HCT116 (cell line): ENCODE measurements at regions not wholly inside any gene's neighbourhood (a gene's known extent, or its start where the extent isn't known, plus 50 kb on each side); places are given as distances from the start of the nearest gene placed in this dataset.

Source experiments
- ATAC-seq: fragments of 200-7000 bp; cut with Tn5 transposase; 2 replicates; pipeline ENCODE4 v1.9.1; 2020; ENCODE audit warnings: mild to moderate bottlenecking, moderate library complexity
- BruUV-seq: library from RNA; stranded (reverse); fragments of 400-500 nt; replicated peaks from 2 replicates; lab custom pipeline; 2021; lab: Mats Ljungman, UMichigan
- CTCF ChIA-PET: fragments of 300-600 bp; sonication (Branson Sonifier 250); formaldehyde crosslinking; loops from one replicate; lab custom pipeline; 2021; ENCODE audit warnings: antibody characterized with exemption; lab: Charles Lee
- POLR2A ChIA-PET: fragments of 300-600, 350-600 bp; sonication (Branson Sonifier 250); formaldehyde crosslinking; loops from one replicate; lab custom pipeline; 2021; ENCODE audit warnings: antibody characterized with exemption; lab: Charles Lee
- RAD21 ChIA-PET, 2 experiments: fragments of 300-600 bp; sonication (Branson Sonifier 250); formaldehyde crosslinking; loops; one replicate each; lab custom pipeline; 2023; ENCODE audit warnings: low total read pairs in 2 of 2; ENCODE audit not compliant: uncharacterized antibody in 2 of 2, unreplicated experiment in 2 of 2, low non-redundant PET in 1 of 2; lab: Charles Lee
- DNase-seq: peaks from one replicate; pipeline ENCODE4 v3.0.0-alpha.2; 2010; ENCODE audit warnings: low read depth, low spot score
- H2AFZ ChIP-seq: fragments of 200-600 bp; shearing (Covaris generic), sonication (generic); 2 replicates; pipeline ENCODE4 v1.6.1; 2017; ENCODE audit warnings: low read depth, mixed run types, mixed read lengths, antibody characterized with exemption, low read length; ENCODE audit not compliant: poor library complexity, severe bottlenecking
- H3K27ac ChIP-seq: 2 replicates; pipeline ENCODE4 v1.5.1; 2012; ENCODE audit warnings: low read depth, low read length
- H3K27me3 ChIP-seq: fragments of 200-600 bp; sonication (generic); 2 replicates; pipeline ENCODE4 v1.6.1; 2016; ENCODE audit warnings: mixed run types, low read length, mixed read lengths; ENCODE audit not compliant: insufficient read depth
- H3K36me3 ChIP-seq, 2 experiments: fragments of 200-500 bp in 1 of 2; fragments of 200-600 bp in 1 of 2; sonication (Bioruptor generic) in 1 of 2; sonication (generic) in 1 of 2; 2 replicates each; pipeline versions ENCODE4 v1.5.1 to v1.6.1; 2014 to 2016; ENCODE audit warnings: low read length in 2 of 2, inconsistent platforms in 1 of 2, mixed read lengths in 1 of 2, mixed run types in 1 of 2; ENCODE audit not compliant: insufficient read depth in 2 of 2, control insufficient read depth in 1 of 2
- H3K4me1 ChIP-seq, 2 experiments: fragments of 200-600 bp in 1 of 2; sonication (generic) in 1 of 2; 2 replicates each; pipeline versions ENCODE4 v1.5.1 to v1.6.1; 2012 to 2017; ENCODE audit warnings: low read length in 2 of 2, inconsistent platforms in 1 of 2, mild to moderate bottlenecking in 1 of 2, mixed read lengths in 1 of 2, mixed run types in 1 of 2, moderate library complexity in 1 of 2; ENCODE audit not compliant: insufficient read depth in 2 of 2, control insufficient read depth in 1 of 2
- H3K4me2 ChIP-seq: fragments of 200-600 bp; sonication (generic); 2 replicates; pipeline ENCODE4 v1.6.1; 2017; ENCODE audit warnings: mixed run types, low read length, mixed read lengths
- H3K4me3 ChIP-seq, 2 experiments: fragments of 200-600 bp in 1 of 2; sonication (generic) in 1 of 2; replicated peaks in 1 of 2; 2 replicates each; pipeline ENCODE4 v1.5.1; 2011 to 2016; ENCODE audit warnings: low read length in 2 of 2, control low read depth in 1 of 2, low read depth in 1 of 2, mild to moderate bottlenecking in 1 of 2, mixed read lengths in 1 of 2, mixed run types in 1 of 2
- H3K79me2 ChIP-seq: fragments of 200-600 bp; sonication (generic); 2 replicates; pipeline ENCODE4 v1.6.1; 2017; ENCODE audit warnings: mild to moderate bottlenecking, mixed run types, low read length, moderate library complexity, mixed read lengths; ENCODE audit not compliant: insufficient read depth
- H3K9ac ChIP-seq: fragments of 200-600 bp; sonication (generic); 2 replicates; pipeline ENCODE4 v1.6.1; 2016; ENCODE audit warnings: low read length, mixed read lengths
- H3K9me2 ChIP-seq: fragments of 200-600 bp; sonication (generic), shearing (Covaris generic); 2 replicates; pipeline ENCODE4 v1.6.1; 2017; ENCODE audit warnings: mixed run types, mild to moderate bottlenecking, moderate library complexity; ENCODE audit not compliant: insufficient read depth
- H3K9me3 ChIP-seq, 2 experiments: fragments of 200-500 bp in 1 of 2; fragments of 200-600 bp in 1 of 2; sonication (Bioruptor generic) in 1 of 2; sonication (generic) in 1 of 2; 2 replicates each; pipeline ENCODE4 v1.6.1; 2014 to 2017; ENCODE audit warnings: low read length in 2 of 2, mixed read lengths in 2 of 2, inconsistent platforms in 1 of 2, low read depth in 1 of 2, mild to moderate bottlenecking in 1 of 2, mixed run types in 1 of 2, moderate library complexity in 1 of 2; ENCODE audit not compliant: control insufficient read depth in 1 of 2, insufficient read depth in 1 of 2
- H4K20me1 ChIP-seq: fragments of 200-600 bp; sonication (generic), shearing (Covaris generic); 2 replicates; pipeline ENCODE4 v1.6.1; 2017; ENCODE audit warnings: mixed run types, mild to moderate bottlenecking, moderate library complexity; ENCODE audit not compliant: insufficient read depth
- EZH2 ChIP-seq: fragments of 200-600 bp; sonication (generic); IDR thresholded peaks from 2 replicates; pipeline ENCODE4 v1.6.1; 2017; ENCODE audit warnings: antibody characterized with exemption, mixed run types
- EZH2phosphoT487 ChIP-seq: fragments of 200-600 bp; IDR thresholded peaks from 2 replicates; pipeline ENCODE4 v1.6.1; 2018; ENCODE audit warnings: antibody characterized with exemption, borderline replicate concordance
- FOSL1 ChIP-seq: IDR thresholded peaks from 2 replicates; pipeline ENCODE4 v1.6.1; 2012; ENCODE audit warnings: low read depth
- JUND ChIP-seq: IDR thresholded peaks from 2 replicates; pipeline ENCODE4 v1.6.1; 2012
- RAD21 ChIP-seq: IDR thresholded peaks from 2 replicates; pipeline ENCODE4 v1.6.1; 2012; ENCODE audit warnings: low read depth, mild to moderate bottlenecking
- SIN3A ChIP-seq: IDR thresholded peaks from 2 replicates; pipeline ENCODE4 v1.6.1; 2012; ENCODE audit warnings: low read depth
- SRF ChIP-seq: IDR thresholded peaks from 2 replicates; pipeline ENCODE4 v1.6.1; 2012; ENCODE audit warnings: low read depth
- TCF7L2 ChIP-seq: IDR thresholded peaks from 2 replicates; pipeline ENCODE4 v1.7.0; 2011; ENCODE audit warnings: borderline replicate concordance, inconsistent platforms; ENCODE audit not compliant: insufficient read depth, insufficient read length; ENCODE audit errors: extremely low read depth
- YY1 ChIP-seq: IDR thresholded peaks from 2 replicates; pipeline ENCODE4 v1.6.1; 2011; ENCODE audit warnings: low read length, low read depth, moderate library complexity, mild to moderate bottlenecking; ENCODE audit not compliant: insufficient replicate concordance; ENCODE audit errors: extremely low read depth
- ZFX ChIP-seq: fragments of 450-650 bp; IDR thresholded peaks from 2 replicates; pipeline ENCODE4 v1.6.1; 2017
- ZNF274 ChIP-seq: fragments of 200-500 bp; sonication (Bioruptor generic); IDR thresholded peaks from 2 replicates; pipeline ENCODE4 v1.6.1; 2014; ENCODE audit warnings: mild to moderate bottlenecking, low read depth, low read length, inconsistent platforms
- intact Hi-C: fragments of 100-400 bp; cut with micrococcal nuclease; formaldehyde crosslinking; loops from 2 replicates; pipeline ENCODE4 v1.10.0; 2022
- TF ChIP-seq, protein P1 (sequence below): IDR thresholded peaks from 2 replicates; pipeline ENCODE4 v1.6.1; 2012

DNA sequence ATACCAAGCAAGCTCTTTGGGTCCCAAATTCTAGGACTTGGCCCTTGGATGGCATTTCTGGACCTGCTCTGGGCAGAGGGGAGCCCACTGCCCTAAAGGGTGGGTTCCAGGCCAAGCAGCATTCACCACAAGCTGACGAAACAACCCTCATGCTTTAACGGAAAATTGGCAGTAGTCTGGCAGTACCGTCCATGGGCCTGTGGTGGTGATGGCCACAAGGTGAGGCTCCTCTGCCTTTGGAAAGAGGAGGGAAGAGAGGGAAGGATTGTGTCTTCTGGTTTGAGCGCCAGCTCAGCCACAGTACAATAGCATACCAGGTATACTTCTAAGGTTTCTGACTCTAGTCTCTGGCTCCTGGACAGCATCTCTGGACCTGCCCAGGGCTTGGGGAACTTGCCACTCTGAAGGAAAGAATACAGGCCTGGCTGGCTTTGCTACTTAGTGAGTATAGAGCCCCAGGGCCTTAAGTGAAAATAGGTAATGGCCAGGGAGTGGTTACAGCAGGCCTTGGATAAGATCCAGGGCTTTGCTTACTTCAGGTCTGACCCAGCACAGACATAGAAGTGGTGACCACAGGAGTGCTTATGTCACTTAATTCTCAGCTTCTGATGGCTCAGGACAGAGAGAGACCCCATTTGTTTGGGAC lies 595.5 kb downstream of the LMO7 start (continued):
- TF ChIP-seq FOSL1 (no peak), TCF7L2 (no peak), EZH2phosphoT487 (no peak)
- TF ChIP-seq, protein P1, sequence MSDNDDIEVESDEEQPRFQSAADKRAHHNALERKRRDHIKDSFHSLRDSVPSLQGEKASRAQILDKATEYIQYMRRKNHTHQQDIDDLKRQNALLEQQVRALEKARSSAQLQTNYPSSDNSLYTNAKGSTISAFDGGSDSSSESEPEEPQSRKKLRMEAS: no peak
- TF ChIP-seq, all 23 proteins: peak for 0

DNA sequence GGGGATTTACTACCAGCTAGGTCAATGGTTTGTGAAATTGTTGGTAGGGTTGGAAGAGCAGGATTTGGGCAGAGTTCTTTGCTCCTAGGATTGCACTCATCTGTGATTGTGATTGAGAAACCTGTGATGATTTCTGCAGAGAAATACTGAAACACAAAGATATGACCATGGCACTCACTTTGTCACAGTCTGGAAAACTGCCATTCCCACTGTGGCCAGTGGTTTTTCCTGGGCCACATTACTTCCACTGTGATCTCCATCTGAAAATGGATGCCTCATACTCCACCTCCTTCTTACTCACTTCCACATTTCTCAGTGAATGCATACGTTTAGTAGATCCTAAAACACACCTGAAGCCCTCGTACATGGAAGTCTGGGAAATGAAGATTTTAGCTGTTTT lies 593.2 kb downstream of the LMO7 start:
- CTCF ChIA-PET: no interaction called here
- TF ChIP-seq, protein P1: no peak
- TF ChIP-seq, all 23 proteins: peak for 0
- RAD21 ChIA-PET: no interaction called here

DNA sequence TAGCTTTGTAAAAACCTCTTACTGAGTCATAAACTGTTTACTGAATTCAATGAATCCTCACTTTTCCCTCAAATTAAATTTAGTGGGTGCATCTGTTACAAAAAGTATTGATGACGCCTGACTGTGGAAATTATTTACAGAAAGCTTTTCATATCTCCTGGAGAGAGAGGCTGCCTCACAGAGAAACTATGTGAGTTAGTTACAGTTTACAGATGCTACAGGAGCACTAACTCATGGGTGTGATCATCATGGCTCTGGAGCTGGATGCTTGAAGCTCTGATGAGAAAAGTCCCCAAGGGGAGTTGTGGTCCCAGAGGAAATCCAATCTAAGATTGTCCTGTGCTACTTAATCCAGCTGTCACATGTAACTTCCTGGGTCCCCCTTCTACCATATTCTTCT lies 590.8 kb downstream of the LMO7 start:
- Histone ChIP-seq H3K9me2 (no peaks in the 10 kb centered on the region), H3K27me3 (no peaks in the 10 kb centered on the region), H2AFZ (no peak overlapping the region), H3K9ac (no peak overlapping the region), H3K79me2 (no peaks in the 10 kb centered on the region), H3K36me3 (no peaks in the 10 kb centered on the region), H4K20me1 (no peaks in the 10 kb centered on the region), H3K4me2 (no peak overlapping the region), H3K27ac (no peak overlapping the region), H3K4me1 (no peaks in the 10 kb centered on the region), H3K9me3 (no peaks in the 10 kb centered on the region), H3K4me3 (no peak overlapping the region)
- ChIA-PET CTCF (no interaction called here), RAD21 (no interaction called here), POLR2A (no interaction called here)
- intact Hi-C loops: no loop called here
- DNase-seq (no peak), ATAC-seq (no peak)
- no TSS peak for BruUV-seq
- TF ChIP-seq SIN3A: no peak
- no peak for TF ChIP-seq JUND
- no peak for TF ChIP-seq ZNF274
- no peak for TF ChIP-seq TCF7L2
- TF ChIP-seq YY1: no peak
- no peak for TF ChIP-seq RAD21
- no peak for TF ChIP-seq SRF
- TF ChIP-seq EZH2: no peak
- no peak for TF ChIP-seq ZFX

More for the DNA sequence above, 593.2 kb downstream of the LMO7 start:
- Histone ChIP-seq H3K9me2 (no peaks in the 10 kb centered on the region), H4K20me1 (no peaks in the 10 kb centered on the region), H3K4me2 (no peak overlapping the region), H3K4me1 (no peaks in the 10 kb centered on the region), H3K36me3 (no peaks in the 10 kb centered on the region), H3K79me2 (no peaks in the 10 kb centered on the region), H3K27me3 (no peaks in the 10 kb centered on the region), H3K9ac (no peak overlapping the region), H3K4me3 (no peak overlapping the region), H3K27ac (no peak overlapping the region), H3K9me3 (no peaks in the 10 kb centered on the region), H2AFZ (no peak overlapping the region)
- intact Hi-C loops: no loop called here
- no peak for ATAC-seq
- DNase-seq: no peak
- BruUV-seq: no TSS peak
- POLR2A ChIA-PET: no interaction called here
